Activated CD4-positive, alpha-beta memory T cell treated with anti-CD3 and anti-CD28 coated beads for 36 hours (primary cell): ENCODE measurements at regions not wholly inside any gene's neighbourhood (a gene's known extent, or its start where the extent isn't known, plus 50 kb on each side); places are given as distances from the start of the nearest gene placed in this dataset.

Source experiments
- CTCF ChIA-PET: fragments of 350-600 bp; sonication (Branson Sonifier 250); formaldehyde crosslinking; loops from one replicate; lab custom pipeline; 2021; ENCODE audit warnings: antibody characterized with exemption, inconsistent platforms; lab: Charles Lee
- POLR2A ChIA-PET: fragments of 350-600 bp; sonication (Branson Sonifier 250); formaldehyde crosslinking; loops from one replicate; lab custom pipeline; 2021; ENCODE audit warnings: antibody characterized with exemption; lab: Charles Lee
- DNase-seq: peaks from one replicate; pipeline ENCODE4 v3.0.0-alpha.2; 2020
- H3K27ac Mint-ChIP-seq: one replicate; pipeline ENCODE4 v1.8.0; 2021; ENCODE audit warnings: mixed read lengths
- H3K27me3 Mint-ChIP-seq: one replicate; pipeline ENCODE4 v1.8.0; 2021; ENCODE audit warnings: mixed read lengths
- H3K36me3 Mint-ChIP-seq: one replicate; pipeline ENCODE4 v1.8.0; 2021; ENCODE audit warnings: mixed read lengths
- H3K4me1 Mint-ChIP-seq: one replicate; pipeline ENCODE4 v1.8.0; 2021; ENCODE audit warnings: low read depth, mixed read lengths
- H3K4me3 Mint-ChIP-seq: one replicate; pipeline ENCODE4 v1.8.0; 2021; ENCODE audit warnings: mild to moderate bottlenecking, mixed read lengths
- H3K9me3 Mint-ChIP-seq: one replicate; pipeline ENCODE4 v1.8.0; 2021; ENCODE audit warnings: mixed read lengths
- intact Hi-C: fragments of 100-400 bp; cut with micrococcal nuclease; formaldehyde crosslinking; loops from one replicate; pipeline ENCODE4 v1.15.1; 2023

DNA sequence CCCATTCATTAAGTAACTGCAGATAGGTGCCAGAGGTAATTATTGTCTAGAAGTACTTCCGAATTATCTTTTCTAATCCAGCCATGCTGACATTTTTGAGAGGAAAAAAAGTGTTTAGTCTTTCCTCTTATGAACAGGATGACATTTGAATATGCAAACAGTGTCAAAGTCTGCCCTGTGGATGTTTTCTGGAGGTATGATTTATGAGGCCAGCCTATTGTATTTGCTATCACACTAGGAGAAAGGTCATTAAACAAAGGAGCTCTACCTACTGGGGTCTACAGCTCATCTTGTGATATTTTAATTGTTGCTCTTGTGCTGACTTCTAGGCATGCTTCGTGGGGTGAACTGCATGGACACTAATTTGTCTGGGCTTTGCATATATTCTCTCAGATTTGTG is 559.7 kb upstream of the CAMK1G start:
- no peaks in the 10 kb centered on the region for H3K36me3 Mint-ChIP-seq
- H3K4me3 Mint-ChIP-seq, result no peak overlapping the region
- no peaks in the 10 kb centered on the region for H3K4me1 Mint-ChIP-seq
- DNase-seq, result no peak
- H3K27me3 Mint-ChIP-seq, result peaks cover 4% of the 10 kb centered on the region
- ChIA-PET POLR2A (no interaction called here), CTCF (no interaction called here)
- H3K27ac Mint-ChIP-seq, result no peak overlapping the region
- H3K9me3 Mint-ChIP-seq, result peaks cover 3% of the 10 kb centered on the region
- intact Hi-C loops, result no loop called here

DNA sequence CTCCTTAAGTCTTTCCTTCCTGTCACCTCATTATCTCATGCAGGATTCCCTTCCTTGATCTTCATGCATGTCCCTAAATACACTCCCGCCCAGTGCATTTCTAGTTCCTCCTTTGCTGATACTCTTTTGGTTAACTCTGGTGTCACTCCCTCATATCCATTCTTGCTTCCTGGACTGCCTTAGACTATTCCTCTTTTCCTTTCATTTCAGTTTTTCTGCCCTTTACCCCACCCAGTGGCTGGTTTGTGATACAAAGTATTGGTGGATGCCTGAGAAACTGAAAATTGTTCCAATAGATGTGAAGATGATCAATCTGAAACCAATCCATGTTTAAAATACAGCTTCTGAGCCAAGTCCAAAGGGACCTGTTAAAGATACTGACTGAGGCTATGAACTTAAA is 553.8 kb upstream of the CAMK1G start:
- H3K27ac Mint-ChIP-seq, result no peak overlapping the region
- peaks cover 5% of the 10 kb centered on the region for H3K27me3 Mint-ChIP-seq
- DNase-seq, result no peak
- no peaks in the 10 kb centered on the region for H3K9me3 Mint-ChIP-seq
- ChIA-PET POLR2A (no interaction called here), CTCF (no interaction called here)
- no peaks in the 10 kb centered on the region for H3K36me3 Mint-ChIP-seq
- no peaks in the 10 kb centered on the region for H3K4me1 Mint-ChIP-seq
- H3K4me3 Mint-ChIP-seq, result no peak overlapping the region
- intact Hi-C loops, result no loop called here

DNA sequence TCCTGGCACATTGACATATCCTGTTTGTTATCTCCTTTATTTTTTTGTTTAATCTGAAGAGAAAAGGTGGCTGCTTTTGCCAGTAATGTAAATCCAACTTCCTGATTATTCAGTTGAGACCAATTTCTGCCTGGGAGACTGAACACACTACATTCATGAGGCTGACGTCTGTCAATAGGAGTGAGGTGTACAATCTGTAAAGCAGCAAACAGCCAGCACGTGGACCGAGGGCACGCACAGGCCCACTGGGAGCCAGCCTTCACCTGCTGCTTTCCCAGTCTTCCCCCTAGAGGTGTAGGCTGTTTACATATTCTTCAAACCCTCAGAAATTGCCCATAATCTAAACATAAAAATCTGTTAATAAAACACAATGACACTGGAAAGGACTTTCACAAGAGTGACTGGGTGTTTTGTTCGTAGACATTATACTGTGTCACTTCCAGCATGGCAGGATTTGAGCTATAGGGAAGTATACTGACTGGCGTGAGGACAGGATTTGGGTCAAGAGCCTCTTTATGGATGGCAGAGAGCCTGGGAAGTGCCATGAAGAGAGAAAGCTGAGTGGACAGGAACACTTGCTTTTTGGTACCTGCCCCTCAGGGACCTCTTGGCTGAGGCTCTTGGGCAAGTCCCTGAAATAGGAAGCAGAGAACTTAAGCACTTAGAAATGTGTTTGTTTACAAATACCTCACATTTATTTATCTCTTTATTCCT is 552.9 kb upstream of the CAMK1G start:
- H3K36me3 Mint-ChIP-seq, result no peaks in the 10 kb centered on the region
- POLR2A ChIA-PET, result no interaction called here
- H3K27me3 Mint-ChIP-seq, result peaks cover 5% of the 10 kb centered on the region
- no peak overlapping the region for H3K4me3 Mint-ChIP-seq
- intact Hi-C loops, result no loop called here
- H3K4me1 Mint-ChIP-seq, result no peaks in the 10 kb centered on the region
- CTCF ChIA-PET, result no interaction called here
- no peaks in the 10 kb centered on the region for H3K9me3 Mint-ChIP-seq
- H3K27ac Mint-ChIP-seq, result no peak overlapping the region
- DNase-seq, result no peak

DNA sequence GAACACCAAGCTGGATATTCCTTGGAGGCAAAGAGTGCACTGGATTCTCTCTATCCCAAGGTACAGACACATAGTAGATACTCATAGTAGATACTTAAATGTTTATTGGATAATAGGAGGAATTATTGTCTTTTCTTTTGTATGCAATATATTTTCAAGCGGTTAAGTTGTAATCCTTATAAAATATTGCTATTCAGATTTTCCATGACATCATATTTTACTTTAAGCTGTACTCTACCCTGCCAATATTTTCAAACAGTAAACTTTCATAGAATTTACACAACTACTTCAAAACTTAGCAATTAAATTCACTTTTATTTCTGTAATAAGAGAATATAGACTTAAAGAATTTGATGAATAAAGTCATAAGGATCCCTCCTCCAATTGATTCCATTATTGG is 546.5 kb upstream of the CAMK1G start:
- ChIA-PET CTCF (no interaction called here), POLR2A (no interaction called here)
- H3K36me3 Mint-ChIP-seq, result no peaks in the 10 kb centered on the region
- H3K4me1 Mint-ChIP-seq, result no peaks in the 10 kb centered on the region
- H3K27me3 Mint-ChIP-seq, result peaks cover 2% of the 10 kb centered on the region
- no peaks in the 10 kb centered on the region for H3K9me3 Mint-ChIP-seq
- no peak for DNase-seq
- H3K27ac Mint-ChIP-seq, result no peak overlapping the region
- intact Hi-C loops, result no loop called here
- H3K4me3 Mint-ChIP-seq, result no peak overlapping the region

DNA sequence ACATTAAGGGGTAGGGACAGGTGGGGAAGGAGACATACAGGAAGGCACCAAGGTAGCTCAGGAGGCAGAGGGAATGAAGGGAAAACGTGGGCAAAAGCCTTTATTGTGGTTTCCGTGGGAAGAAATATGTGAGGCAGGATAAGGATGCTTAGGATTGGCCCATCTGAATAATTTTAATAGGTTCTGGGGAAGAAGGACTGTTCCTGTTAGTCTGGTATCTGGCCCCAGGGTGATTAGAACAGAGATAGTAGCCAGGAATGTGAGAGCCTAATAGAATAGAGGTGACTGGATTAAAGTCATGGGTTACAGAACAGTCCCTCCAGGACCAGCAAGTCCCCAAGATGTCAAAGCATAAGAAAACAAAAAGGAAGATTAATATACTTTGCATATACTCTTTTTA is 545.2 kb upstream of the CAMK1G start:
- H3K27ac Mint-ChIP-seq, result no peak overlapping the region
- CTCF ChIA-PET, result no interaction called here

DNA sequence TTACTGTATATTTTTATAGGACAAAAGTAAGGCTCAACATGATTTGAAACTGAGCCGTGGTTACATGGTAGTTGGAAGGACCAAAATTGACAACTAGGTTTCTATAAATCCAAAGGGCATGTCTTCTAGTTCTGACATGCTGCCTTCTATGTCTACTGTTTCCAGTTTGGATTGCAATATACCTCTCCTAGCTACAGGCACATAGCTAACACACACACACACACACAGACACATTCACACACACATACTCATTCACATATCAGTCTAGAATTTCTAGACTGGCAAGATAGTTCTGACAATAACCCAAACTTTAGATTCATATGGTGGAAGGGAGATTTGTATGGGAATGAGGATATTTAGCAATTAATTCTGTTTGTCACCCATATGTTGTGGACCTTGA is 544.8 kb upstream of the CAMK1G start:
- Mint-ChIP-seq H3K4me3 (no peak overlapping the region), H3K4me1 (no peaks in the 10 kb centered on the region), H3K9me3 (no peaks in the 10 kb centered on the region), H3K27me3 (peaks cover 3% of the 10 kb centered on the region), H3K36me3 (no peaks in the 10 kb centered on the region), H3K27ac (no peak overlapping the region)
- CTCF ChIA-PET, result no interaction called here
- intact Hi-C loops, result no loop called here
- DNase-seq, result no peak
- POLR2A ChIA-PET, result no interaction called here

More for the DNA sequence above, 545.2 kb upstream of the CAMK1G start:
- Mint-ChIP-seq H3K4me1 (no peaks in the 10 kb centered on the region), H3K9me3 (no peaks in the 10 kb centered on the region), H3K36me3 (no peaks in the 10 kb centered on the region), H3K27me3 (peaks cover 2% of the 10 kb centered on the region), H3K4me3 (no peak overlapping the region)
- intact Hi-C loops, result no loop called here
- DNase-seq, result no peak
- POLR2A ChIA-PET, result no interaction called here

DNA sequence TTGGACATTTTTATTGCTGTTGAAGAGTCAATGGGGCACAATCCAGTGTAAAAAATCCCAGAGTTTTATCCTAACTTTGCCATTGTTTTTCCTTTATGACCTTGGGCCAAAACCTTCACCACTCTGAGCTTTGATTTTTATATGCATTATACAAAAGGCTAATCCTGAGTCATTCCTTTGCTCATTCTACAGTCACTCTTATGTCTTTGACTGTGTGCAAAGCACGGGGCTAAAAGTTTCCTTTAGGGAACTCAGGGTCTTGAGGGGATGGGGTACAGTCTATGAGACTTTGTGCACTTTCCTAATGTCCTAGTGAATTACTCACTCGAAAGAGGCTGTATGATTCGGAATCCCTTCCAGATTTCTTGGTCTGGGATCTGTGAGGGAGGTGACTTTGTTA is 543.2 kb upstream of the CAMK1G start:
- ChIA-PET CTCF (no interaction called here), POLR2A (no interaction called here)
- no peak for DNase-seq
- no peak overlapping the region for H3K27ac Mint-ChIP-seq
- H3K36me3 Mint-ChIP-seq, result no peaks in the 10 kb centered on the region
- peaks cover 5% of the 10 kb centered on the region for H3K27me3 Mint-ChIP-seq
- intact Hi-C loops, result no loop called here
- no peak overlapping the region for H3K4me3 Mint-ChIP-seq
- no peaks in the 10 kb centered on the region for H3K4me1 Mint-ChIP-seq
- H3K9me3 Mint-ChIP-seq, result no peaks in the 10 kb centered on the region

DNA sequence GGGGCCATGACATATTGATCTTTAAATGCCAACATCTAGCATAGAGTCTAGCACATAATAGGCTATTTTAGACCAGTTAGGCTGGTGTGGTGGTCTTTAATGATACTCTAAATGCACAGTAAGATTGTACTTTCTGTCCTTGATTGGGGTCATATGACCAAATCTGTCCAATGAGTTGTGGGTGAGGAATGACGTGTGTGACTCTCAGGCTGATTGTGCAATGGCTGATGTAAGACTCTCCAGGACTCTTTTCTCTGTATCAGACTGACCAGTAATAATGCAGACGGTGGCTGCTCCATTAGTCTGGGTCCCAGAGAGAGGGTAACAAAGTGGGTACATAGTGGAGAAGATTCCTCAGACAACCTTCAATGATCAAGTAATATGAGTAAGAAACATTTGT is 541.6 kb upstream of the CAMK1G start:
- H3K4me1 Mint-ChIP-seq, result no peaks in the 10 kb centered on the region
- no peak overlapping the region for H3K4me3 Mint-ChIP-seq
- H3K9me3 Mint-ChIP-seq, result no peaks in the 10 kb centered on the region
- DNase-seq, result no peak
- H3K27ac Mint-ChIP-seq, result no peak overlapping the region
- intact Hi-C loops, result no loop called here
- no peaks in the 10 kb centered on the region for H3K36me3 Mint-ChIP-seq
- peaks cover 5% of the 10 kb centered on the region for H3K27me3 Mint-ChIP-seq
- ChIA-PET CTCF (no interaction called here), POLR2A (no interaction called here)

DNA sequence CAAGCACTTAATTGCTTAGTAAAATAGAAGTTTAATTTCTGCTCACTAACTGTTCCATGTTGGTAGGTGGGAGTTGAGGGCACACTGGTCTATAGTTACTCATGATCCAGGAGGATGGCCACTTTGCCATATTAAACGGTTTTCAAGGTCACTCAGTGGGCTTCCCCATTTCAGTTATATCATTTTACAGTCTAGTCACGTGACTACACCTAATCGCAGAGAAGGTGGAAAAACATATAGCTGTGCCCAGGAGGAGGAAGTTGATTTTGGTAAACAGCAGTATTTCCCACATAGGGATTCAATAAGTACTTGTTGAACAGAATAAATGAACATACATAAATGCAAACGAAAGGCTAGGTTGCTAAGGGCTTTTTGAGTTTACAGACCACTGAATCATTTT is 541.1 kb upstream of the CAMK1G start:
- no peaks in the 10 kb centered on the region for H3K36me3 Mint-ChIP-seq
- no peak overlapping the region for H3K4me3 Mint-ChIP-seq
- intact Hi-C loops, result no loop called here
- no peak for DNase-seq
- no peaks in the 10 kb centered on the region for H3K4me1 Mint-ChIP-seq
- no peak overlapping the region for H3K27ac Mint-ChIP-seq
- POLR2A ChIA-PET, result no interaction called here
- CTCF ChIA-PET, result no interaction called here
- peaks cover 5% of the 10 kb centered on the region for H3K27me3 Mint-ChIP-seq
- H3K9me3 Mint-ChIP-seq, result no peaks in the 10 kb centered on the region

DNA sequence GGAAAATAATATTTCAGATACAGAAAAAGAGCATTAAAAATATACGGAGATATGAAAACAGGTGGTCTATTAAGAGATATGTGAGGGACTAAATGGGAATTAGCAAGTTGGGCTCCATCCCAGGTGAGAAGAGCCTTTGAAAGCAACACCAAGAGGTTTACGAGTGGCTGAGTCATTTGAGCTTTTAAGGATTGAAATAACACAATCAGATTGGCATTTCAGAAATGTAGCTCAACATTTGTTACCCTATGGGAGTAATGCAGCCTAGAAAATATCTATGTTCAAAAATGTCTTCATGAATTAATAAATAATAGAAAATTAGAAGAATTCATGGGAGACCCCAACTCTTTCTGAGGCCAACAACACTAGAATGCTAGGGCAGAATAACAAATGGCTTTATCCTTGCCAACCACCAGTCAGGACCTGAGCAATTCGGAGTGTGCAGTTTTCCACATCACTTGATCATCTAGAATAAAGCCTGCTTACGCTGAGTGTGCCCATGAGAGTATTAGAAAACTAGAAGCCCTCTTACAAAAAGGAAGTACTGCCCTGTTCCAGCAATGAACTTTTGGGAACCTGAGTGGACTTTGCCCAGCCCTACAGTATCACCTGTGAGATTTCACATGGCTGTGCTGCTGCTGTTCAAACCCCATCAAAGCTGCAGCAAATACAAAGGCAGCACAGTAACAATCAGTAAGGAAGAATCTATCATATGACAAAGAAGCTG is 538.0 kb upstream of the CAMK1G start:
- intact Hi-C loops, result no loop called here
- ChIA-PET CTCF (no interaction called here), POLR2A (no interaction called here)
- peaks cover 3% of the 10 kb centered on the region for H3K27me3 Mint-ChIP-seq
- no peak for DNase-seq
- no peaks in the 10 kb centered on the region for H3K4me1 Mint-ChIP-seq
- no peak overlapping the region for H3K27ac Mint-ChIP-seq
- no peaks in the 10 kb centered on the region for H3K36me3 Mint-ChIP-seq
- H3K4me3 Mint-ChIP-seq, result no peak overlapping the region
- no peaks in the 10 kb centered on the region for H3K9me3 Mint-ChIP-seq

DNA sequence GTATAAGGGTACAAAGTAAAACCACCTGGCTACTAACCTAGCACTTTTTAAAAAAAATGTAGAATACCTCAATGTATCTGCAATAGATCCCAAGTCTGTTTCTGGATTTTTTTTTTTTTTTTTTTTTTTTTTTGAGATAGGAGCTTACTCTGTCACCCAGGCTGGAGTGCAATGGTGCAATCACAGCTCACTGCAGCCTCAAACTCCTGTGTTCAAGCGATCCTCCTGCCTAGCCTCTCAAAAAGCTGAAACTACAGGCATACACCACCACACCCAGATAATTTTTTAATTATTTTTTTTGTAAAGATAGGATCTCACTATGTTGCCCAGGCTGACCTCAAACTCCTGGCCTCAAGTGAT is 537.5 kb upstream of the CAMK1G start:
- H3K27ac Mint-ChIP-seq, result no peak overlapping the region
- intact Hi-C loops, result no loop called here
- CTCF ChIA-PET, result no interaction called here
- no peaks in the 10 kb centered on the region for H3K9me3 Mint-ChIP-seq
- H3K36me3 Mint-ChIP-seq, result no peaks in the 10 kb centered on the region
- H3K27me3 Mint-ChIP-seq, result peaks cover 3% of the 10 kb centered on the region
- POLR2A ChIA-PET, result no interaction called here
- no peaks in the 10 kb centered on the region for H3K4me1 Mint-ChIP-seq
- no peak overlapping the region for H3K4me3 Mint-ChIP-seq
- no peak for DNase-seq

DNA sequence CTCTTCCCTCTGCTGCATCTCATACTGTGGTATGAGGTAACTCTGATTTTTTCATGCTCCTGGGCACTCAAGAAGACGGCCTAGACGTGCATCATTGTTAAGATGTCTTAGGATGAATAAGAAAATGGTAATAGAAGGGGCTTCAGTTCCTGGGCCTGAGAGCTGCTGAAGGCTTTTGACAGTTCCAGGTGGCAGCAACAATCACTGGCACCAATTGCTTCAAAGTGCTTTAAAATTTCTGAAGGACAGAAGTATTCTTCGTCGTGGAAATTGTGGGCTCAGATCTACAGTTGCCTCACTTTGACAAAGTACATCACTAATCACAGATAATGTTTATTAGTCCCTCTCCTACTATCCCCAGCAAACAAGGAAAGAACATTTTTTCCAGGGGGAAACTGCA is 536.6 kb upstream of the CAMK1G start:
- DNase-seq, result no peak
- Mint-ChIP-seq H3K4me1 (no peaks in the 10 kb centered on the region), H3K27me3 (peaks cover 3% of the 10 kb centered on the region), H3K4me3 (no peak overlapping the region), H3K27ac (no peak overlapping the region), H3K9me3 (no peaks in the 10 kb centered on the region), H3K36me3 (no peaks in the 10 kb centered on the region)
- POLR2A ChIA-PET, result no interaction called here
- CTCF ChIA-PET, result no interaction called here
- intact Hi-C loops, result no loop called here
